Neural progenitor cell (in vitro differentiated cells): ENCODE measurements at regions not wholly inside any gene's neighbourhood (a gene's known extent, or its start where the extent isn't known, plus 50 kb on each side); places are given as distances from the start of the nearest gene placed in this dataset.

Source experiments
- EZH2 ChIP-seq: fragments of 200-600 bp; sonication (generic); IDR thresholded peaks from 2 replicates; pipeline ENCODE4 v1.6.1; 2017; ENCODE audit warnings: antibody characterized with exemption, mild to moderate bottlenecking, moderate library complexity
- TF ChIP-seq, protein P1 (sequence below): fragments of 200-600 bp; sonication (generic); IDR thresholded peaks from 2 replicates; pipeline ENCODE4 v1.5.1; 2017; ENCODE audit warnings: antibody characterized with exemption, mild to moderate bottlenecking

- TF ChIP-seq, protein P1, sequence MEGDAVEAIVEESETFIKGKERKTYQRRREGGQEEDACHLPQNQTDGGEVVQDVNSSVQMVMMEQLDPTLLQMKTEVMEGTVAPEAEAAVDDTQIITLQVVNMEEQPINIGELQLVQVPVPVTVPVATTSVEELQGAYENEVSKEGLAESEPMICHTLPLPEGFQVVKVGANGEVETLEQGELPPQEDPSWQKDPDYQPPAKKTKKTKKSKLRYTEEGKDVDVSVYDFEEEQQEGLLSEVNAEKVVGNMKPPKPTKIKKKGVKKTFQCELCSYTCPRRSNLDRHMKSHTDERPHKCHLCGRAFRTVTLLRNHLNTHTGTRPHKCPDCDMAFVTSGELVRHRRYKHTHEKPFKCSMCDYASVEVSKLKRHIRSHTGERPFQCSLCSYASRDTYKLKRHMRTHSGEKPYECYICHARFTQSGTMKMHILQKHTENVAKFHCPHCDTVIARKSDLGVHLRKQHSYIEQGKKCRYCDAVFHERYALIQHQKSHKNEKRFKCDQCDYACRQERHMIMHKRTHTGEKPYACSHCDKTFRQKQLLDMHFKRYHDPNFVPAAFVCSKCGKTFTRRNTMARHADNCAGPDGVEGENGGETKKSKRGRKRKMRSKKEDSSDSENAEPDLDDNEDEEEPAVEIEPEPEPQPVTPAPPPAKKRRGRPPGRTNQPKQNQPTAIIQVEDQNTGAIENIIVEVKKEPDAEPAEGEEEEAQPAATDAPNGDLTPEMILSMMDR, result no peak
- no peak for TF ChIP-seq EZH2
These were observed 1250.0 kb downstream of the BRD1 start for GRCh38 chr22:48577691-48578090.
